NCI-H1105 (cell line): ENCODE measurements at regions not wholly inside any gene's neighbourhood (a gene's known extent, or its start where the extent isn't known, plus 50 kb on each side); places are given as distances from the start of the nearest gene placed in this dataset.

Experiments
- DNase-seq: peaks from one replicate; lab custom pipeline; 2025; lab: John Stamatoyannopoulos, UW

DNA sequence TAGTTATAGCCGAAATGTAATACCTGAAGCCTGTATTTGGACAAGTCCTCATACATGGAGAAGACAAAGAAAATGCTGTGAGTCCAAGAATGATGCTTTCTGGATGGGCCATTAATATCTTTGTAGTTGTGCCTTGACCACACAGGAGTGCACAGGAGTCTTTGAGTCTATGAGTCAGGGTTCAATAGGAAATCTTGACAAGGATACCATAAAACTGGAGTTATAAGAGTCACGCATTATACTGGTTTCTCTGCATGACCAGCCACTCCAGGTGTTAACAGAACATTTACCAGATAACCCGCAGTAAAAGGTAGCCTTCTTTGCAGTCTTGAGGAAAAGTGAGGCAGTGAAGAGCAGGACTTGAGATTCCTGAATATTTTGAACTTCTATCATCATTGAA, 464.6 kb upstream of the PKN2 start:
- DNase-seq, result no peak

DNA sequence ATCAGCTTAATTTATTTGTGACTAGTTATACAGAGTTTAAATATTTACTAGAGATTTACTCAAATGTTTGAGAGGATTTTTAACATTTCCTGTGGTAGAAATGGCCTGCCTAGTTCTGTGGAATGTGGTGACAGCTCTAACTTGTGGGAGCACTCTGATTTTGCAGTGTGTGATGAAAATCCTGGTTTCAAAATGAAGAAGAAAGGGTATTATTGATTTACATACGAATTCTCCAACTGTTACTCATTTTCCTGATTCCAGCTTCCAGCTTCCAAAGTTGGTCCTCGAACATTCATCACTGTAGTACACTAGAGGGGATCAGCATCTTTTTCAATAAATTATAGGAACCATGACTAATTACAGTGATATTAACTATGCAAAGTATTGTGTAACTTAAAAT, 462.7 kb upstream of the PKN2 start:
- no peak for DNase-seq

DNA sequence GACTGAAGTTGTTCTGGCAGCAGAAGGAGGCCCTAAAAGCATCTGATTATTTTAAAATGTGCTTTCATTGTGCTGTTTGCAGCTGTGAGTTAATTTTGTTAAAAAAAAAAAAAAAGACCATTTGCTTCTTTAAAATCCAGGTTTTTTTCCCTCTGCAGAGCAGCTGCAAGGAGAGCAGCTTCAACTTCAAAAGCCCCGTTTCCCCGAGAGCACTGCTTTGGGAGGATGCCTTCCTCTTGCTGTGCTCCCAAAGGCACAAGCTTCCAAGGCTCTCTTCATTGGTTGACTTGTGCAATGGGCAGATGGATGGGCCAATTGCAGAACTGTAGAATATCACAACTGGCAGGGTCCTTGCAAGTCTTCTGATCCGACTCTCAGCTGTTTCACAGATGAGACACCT, 459.2 kb upstream of the PKN2 start:
- DNase-seq, result no peak

DNA sequence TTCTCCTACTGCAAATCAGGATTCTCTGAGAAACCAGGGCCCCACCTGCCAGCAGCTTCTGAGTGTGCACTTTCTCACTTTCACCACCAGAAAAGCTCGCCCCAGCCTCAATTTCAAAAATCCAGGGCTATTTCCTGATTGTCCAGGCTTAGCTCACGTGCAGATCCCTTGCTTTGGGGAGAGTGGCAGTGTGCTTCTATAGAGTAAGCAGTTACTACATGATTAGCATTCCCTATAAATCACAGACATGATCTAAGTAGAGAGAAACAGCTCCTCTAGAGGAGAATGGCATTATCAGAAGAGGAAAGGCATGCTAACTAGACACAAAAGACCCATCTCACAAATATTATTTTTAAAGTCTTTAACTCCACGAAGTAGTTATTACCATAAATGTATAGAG, 456.0 kb upstream of the PKN2 start:
- no peak for DNase-seq

DNA sequence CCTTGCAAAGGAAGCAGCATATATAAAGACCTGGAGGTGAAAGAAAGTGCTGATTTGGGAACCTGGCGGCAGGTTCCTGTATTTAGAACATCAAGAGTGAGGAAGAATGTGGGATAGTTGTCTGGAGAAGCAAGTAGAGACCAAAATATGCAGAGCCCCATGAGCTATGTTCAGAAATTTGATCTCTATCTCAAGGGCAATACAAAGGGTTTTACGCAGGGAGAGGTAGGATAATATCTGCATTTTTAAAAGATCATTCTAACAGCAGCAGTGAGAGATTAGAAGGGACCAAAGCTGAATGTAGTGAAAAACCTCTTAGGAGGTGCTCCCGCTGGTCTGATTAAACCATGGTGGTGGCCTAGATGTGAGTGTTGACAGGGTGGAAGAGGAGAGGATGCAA, 453.9 kb upstream of the PKN2 start:
- DNase-seq, result no peak

DNA sequence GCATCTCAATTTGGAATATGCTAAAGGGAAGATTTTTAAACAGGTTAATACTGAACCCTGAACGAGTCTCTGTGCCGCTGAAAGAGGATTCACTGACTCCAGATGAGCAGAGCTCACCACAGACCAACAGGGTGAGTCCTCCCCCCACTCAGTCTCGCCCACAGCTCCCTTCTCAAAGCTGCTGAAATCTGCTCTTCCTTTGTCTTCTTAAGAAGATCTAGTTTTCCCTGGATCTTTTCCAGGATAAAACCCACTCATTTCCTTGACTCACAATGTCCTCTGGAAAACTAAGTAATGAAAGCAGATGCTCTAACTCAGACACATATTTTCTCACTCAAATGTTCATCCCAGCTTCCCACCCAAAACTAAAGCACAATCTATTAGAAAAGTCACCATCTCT, 447.0 kb upstream of the PKN2 start:
- no peak for DNase-seq

DNA sequence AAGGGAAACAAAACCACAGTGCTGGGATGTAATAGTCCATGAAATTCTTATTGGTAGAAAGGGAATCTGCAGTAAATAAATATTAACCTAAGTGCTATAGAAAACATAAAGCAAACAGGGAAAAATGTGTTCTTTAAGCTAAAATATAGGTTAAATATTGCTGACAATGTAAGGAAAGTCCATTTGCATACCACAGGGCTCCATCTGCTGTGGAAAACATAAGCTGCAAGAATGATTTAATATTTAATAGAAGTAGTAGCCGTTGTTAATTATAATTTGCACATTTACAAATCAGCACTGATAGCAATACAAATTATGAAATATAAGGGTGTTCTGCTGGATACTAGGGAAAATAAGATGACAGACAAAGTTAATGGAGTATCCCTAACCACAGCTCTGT, 444.9 kb upstream of the PKN2 start:
- DNase-seq, result no peak

DNA sequence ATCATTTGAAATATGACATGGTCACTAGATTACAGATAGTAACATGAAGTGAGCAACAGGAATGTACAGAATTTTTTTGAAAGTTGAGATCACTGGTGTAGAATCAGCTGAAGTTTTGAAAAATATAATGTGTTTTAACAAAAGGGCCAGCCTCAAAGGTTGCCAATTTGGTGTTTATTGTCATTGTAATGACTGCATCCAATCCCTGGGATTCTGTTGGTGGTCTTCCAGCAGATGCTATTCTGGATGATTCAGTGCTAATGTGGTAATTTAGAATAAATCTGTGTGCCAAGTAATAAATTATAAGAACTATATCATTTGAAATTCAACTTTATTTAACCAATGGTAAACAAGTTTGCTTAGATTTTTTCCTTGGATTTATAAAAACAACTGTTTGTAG, 436.4 kb upstream of the PKN2 start:
- DNase-seq, result no peak

DNA sequence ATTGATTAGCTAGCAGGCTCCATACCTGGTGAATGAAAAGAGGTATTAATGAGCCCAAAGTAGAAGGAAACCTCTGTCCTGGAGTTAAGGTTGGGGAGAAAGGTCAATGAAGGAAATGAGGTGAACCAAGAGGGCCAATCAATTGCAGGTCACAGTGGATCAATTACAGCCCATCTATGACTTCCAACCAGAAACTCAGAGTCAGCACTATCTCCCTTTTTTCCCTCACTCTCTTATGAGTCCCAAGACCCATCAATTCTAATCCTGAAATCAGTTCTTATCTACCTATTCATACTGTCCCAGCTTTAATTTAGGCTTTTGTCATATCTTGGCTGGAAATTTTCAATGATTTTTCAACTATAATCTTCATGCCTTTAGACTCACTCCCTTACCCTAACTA, 433.2 kb upstream of the PKN2 start:
- DNase-seq, result no peak

DNA sequence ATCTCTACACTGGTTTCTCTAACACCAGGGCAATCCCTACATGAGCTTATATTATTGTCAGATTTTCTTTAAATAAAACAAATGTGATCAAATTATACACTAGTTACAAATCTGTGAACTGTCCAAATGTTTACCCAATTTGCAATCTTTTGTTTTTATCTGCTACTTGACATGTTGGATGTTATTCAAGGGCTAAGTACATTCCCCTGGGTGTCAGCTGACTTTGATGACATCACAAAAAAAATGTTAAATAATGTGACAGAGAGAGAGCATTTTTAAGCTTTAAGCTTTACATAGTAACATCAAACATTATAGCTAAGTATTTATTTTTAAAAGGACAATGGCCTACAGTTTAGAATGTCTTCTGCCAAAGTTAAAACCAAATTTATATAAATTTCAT, 431.3 kb upstream of the PKN2 start:
- no peak for DNase-seq

DNA sequence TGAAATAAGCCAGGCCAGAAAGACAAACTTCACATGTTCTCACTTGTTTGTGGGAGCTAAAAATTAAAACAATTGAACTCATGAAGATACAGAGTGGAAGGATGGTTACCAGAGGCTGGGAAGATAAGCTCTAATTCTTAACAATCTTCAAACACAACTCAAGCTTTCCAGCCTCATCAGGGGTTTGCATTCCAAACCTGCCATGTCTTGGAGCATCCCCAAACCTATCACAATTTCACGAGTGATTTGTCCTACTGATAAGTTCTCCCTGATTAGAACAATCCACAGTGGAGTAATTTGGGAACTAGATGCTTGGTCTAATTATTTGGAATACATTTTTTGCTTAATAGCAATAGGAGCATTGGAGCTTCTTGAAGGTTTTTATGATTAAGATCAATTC, 418.5 kb upstream of the PKN2 start:
- no peak for DNase-seq

DNA sequence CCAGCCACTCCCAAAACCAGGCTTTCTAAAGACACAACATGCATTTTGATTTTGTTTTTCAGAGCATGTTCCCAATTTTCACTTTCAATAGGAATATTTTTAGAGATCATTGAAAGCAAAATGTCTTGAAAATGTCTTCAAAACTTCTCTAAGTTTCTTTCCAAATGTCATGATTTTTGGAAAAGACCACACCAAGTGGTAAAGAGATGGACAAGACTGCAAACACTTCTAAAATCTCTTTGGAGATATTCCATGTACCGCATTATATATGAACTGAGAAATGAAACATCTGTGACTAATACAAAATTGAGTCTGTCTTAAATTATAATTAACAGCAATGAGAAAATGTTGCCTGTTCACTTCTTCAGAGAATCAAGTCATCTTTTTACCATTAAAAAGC, 418.0 kb upstream of the PKN2 start:
- DNase-seq, result no peak

DNA sequence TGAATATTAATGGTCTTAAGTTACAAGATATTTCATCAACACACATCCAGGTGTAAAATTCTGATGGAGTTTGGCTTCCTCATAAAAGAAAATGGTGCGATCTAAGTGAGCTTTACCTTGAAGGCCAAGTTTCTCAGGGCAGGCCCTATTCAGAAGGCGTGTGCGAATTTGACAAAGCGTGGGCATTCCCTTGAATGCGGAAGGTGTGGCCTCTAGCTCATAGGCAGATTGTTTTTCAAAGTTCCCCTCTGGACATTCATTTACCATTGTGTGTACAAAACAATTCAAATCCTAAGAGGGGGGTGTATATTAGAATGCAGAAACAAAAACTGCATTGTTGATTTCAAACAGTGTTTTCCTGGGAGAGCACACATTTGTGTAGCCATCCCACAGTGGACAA, 411.9 kb upstream of the PKN2 start:
- DNase-seq, result no peak

DNA sequence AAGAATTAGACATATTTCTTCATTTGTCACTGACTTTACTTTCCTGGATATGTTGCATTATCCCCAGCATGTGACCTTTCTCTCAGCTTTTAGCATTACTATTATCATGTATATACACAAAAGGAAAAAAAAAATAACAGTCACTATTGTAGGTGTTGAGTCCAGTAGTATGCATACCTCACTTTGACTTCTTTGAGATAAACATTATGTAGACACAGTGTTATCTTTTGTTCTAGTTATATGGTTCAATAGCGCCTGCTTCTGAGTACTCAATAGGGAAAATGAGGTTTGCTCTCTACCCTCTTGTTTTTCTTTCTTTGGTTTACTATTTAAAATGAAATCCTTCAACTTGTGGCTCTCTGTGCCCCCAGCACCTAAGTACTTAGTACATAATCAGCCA, 409.6 kb upstream of the PKN2 start:
- no peak for DNase-seq

DNA sequence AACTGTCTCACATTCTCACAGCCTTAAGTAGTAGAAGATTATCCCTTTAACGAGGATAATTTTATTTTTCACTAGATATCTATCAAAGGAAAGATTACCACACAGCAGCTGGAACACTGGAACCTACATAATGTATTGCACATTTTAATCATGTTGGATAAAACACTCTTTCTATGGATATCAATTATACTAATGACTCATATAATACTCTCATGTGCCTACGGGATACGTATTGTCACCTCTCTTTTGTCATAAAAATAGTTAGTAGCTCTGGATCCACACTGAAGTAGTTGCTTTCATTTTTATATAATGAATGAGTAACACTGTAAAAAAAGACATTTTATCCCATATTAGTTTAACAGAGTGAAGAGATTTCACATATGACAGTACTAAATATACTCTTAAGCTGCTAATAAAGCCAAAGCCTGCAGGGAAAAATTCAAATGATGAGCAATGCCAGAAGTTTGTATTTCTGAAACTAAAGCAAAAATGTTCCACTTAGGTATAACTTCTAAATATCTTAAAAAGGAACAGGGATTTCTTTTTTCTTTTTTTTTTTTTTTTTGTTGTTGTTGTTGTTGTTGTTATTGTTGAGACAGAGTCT, 408.7 kb upstream of the PKN2 start:
- DNase-seq, result no peak

DNA sequence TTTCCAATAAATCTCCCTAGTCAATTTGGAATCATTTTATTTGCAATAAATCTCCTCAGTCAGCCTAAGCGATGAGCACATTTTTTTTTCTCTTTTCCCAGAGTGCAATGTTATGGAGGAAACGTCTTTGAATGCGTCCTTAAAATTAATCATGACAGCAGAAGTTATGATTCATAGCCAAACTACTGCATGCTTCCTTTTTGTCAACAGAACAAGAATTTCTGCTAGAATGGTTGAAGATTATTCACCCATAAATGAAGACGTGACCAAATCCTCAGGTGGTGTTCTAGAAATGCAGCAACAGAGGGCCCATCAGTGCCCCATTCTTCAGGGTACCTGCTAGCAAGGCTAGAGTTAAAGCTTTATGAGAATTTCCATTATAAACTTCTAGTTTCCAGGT, 407.9 kb upstream of the PKN2 start:
- DNase-seq, result no peak

DNA sequence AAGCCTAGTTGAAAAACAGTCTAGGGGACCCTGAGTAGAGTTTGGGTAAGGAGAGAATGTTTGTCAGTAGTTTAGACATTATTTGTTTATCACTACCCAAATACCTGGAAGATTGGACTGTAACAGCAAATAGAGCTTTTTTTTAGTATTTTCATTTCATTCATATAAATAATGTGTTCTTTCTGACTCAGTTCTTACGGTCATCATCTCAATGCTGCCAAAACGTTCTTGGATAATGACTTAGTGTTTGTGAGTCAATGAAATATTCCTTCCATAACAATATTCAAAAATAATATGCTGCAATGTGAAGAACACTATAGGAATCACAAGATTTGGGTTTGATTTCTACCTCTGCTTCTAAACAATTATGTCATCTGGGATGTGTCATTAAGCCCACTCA, 400.0 kb upstream of the PKN2 start:
- DNase-seq, result no peak

DNA sequence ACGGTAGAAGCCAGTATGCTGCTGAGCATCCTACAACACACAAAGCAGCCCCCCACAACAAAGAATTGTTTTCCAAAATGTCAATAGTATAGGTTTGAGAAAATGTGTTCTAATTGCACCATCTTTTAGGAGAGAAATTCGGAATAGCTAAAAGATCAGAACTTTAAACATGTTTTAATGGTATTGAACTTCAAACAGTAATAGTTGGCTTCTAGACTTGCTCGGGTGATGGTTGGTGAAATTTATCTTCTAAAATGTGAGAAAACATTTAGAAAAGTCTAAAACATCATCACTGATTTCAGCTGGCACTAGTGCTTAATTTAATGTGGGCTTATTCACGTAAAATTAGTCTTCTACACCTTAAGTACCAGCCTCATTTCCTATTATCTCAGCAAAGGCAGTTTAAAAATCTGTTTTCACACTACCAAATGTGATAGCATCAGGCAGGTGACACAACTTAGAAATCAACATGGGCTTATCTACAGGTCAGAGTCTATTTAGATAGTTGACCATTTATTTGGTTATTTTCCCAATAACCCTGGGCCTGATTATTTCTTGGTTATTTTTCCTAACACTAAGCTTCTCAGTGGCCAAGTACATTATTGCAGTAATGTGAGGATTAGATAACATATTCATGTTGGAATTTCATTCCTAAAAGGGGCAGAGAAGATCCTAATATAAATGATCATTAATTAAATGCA, 399.3 kb upstream of the PKN2 start:
- no peak for DNase-seq

DNA sequence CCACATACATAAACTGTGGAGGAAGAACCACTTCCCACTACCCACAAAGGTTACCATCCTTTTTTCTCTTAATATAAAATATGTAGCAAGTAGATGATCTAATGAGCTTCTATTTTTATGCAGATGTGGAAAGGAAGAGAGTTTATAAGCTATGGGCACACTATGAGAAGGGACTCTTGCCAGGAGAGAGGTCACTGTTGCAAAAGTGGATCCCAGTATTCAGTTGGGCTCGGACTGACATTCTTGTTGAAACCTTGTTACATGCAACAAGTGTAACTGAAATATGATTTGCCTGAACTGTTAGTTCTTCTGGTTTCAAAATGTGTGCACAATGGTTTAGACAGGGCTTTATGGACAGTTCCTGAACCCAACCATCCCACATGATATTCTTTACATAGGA, 397.4 kb upstream of the PKN2 start:
- DNase-seq, result no peak

DNA sequence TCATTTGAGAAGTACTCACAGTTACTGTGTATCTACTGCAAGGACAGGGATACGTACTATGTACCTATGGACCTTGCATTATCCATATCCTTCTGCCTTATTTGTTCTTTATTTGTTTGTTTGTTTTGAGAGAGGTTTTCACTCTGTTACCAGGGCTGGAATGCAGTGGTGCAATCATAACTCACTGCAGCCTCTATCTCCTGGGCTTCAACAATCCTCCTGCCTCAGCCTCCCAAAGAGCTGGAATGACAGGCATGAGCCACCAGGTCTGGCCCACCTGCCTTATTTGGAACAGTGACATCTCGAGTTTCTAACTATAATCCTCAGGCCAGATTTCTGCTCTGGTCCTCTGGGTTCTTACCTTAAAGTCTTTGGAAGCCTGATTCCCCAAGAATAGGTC, 395.5 kb upstream of the PKN2 start:
- DNase-seq, result no peak

DNA sequence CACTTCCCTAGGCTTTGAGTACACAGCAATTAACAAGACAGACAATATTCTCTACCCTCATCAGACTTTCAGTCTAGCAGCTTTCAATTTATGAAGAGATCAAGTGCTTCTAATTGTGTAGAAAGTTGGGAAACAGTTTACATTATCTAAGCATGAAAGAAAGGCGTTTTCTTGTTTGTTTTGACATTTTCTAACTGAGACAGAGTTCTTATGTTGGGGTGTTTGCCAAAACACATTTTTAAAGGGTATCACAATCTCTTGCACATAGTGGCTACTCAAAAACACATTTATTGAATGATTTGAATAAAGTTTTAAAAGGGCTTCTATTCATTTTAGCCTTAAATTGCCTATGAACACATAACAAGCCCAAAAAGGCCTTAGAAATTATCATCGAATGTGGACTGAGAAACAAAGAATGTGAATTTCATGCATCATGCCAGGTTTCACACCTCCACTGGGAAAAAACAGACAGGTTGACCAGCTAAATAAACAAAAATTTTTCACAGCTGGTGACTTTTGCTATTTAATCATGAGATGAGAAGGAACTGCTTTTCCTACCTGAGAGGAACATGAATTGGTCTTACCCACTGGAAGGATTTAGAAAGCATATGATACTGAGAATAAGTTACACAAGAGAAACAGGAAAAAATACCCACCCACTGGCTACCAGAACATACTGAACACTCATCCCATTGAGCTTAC, 394.5 kb upstream of the PKN2 start:
- DNase-seq, result no peak

DNA sequence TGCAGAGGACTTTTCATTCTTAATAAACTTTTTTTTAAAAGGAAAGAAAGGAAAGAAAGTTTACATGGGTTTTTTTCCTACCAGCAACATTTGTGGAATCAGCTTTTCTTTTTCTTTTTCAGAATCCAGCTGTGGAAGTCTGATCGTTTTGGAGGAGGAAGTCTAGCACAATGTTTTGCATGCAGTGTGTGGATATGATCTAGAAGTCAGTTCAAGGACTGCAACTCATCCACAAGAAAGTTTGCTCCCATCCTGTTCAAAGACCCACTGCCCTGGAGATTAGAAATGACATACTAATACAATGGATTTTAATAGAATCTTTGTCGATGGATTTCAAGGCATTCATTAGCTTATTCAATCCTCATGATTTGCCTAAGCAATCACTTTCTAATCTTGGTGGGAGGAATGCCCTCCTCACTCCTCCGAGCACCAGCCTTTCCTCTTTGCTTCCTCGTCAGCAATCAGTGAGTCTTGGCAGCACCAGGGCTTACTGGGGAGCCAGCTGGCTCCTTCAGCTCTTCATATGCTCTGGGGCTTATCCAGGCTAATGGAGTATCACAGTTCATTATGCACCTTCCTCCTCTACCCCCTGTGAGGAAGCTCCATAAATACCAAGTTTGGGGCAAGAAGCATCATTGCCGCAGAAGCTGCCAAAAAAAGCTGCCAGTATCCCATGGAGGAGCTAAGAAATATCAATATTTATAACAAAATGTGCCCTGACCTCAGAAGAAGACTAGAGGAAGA, 392.3 kb upstream of the PKN2 start:
- DNase-seq, result no peak

DNA sequence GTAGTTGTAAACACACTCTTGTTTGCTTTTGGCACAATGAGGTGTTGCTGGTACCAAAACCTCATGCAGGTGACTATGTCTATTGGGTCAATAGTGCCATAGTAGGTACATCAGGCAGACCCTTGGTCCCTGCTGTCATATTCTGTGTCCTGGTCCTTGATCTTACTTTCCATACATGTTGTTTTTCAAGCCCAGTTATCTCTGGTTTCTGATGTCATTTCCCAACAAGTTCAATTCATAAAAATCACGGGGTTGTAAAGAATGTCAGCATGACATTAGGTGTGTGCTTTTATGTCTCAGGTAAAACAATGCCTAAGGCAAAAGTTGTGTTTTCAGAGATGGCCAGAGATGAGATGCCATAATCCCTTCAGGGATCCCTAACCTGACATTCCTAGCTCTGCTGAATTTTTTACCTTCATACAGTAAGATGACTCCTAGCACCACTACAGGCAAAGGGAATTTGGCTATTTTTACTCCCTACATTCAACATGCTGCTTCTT, 390.3 kb upstream of the PKN2 start:
- DNase-seq, result no peak
